Karpas-422 (cell line): ENCODE measurements at regions not wholly inside any gene's neighbourhood (a gene's known extent, or its start where the extent isn't known, plus 50 kb on each side); places are given as distances from the start of the nearest gene placed in this dataset.

Source experiments
- DNase-seq: peaks from one replicate; pipeline ENCODE4 v3.0.0-alpha.2; 2015
- H2AFZ ChIP-seq: fragments of 200-600 bp; sonication (generic); 2 replicates; pipeline ENCODE4 v1.6.1; 2014; ENCODE audit warnings: antibody characterized with exemption, low read length, mixed read lengths
- H3K27ac ChIP-seq: fragments of 200-600 bp; sonication (generic); 2 replicates; pipeline ENCODE4 v1.5.1; 2014; ENCODE audit warnings: mild to moderate bottlenecking, low read length, moderate library complexity
- H3K27me3 ChIP-seq: fragments of 200-600 bp; sonication (generic); 2 replicates; pipeline ENCODE4 v1.6.1; 2014; ENCODE audit warnings: low read length, mixed read lengths
- H3K36me3 ChIP-seq: fragments of 200-600 bp; sonication (generic); 2 replicates; pipeline ENCODE4 v1.6.1; 2014; ENCODE audit warnings: low read length, mixed read lengths; ENCODE audit not compliant: insufficient read depth
- H3K4me1 ChIP-seq: fragments of 200-600 bp; sonication (generic); 2 replicates; pipeline ENCODE4 v1.6.1; 2014; ENCODE audit warnings: mild to moderate bottlenecking, low read length, mixed read lengths
- H3K4me2 ChIP-seq: fragments of 200-600 bp; sonication (generic); 2 replicates; pipeline ENCODE4 v1.6.1; 2014; ENCODE audit warnings: low read length, low read depth, mild to moderate bottlenecking; ENCODE audit not compliant: poor library complexity, severe bottlenecking
- H3K4me3 ChIP-seq: fragments of 200-600 bp; sonication (generic); 2 replicates; pipeline ENCODE4 v1.5.1; 2014; ENCODE audit warnings: mild to moderate bottlenecking, antibody characterized with exemption, low read length, mixed read lengths
- H3K79me2 ChIP-seq: fragments of 200-600 bp; sonication (generic); 2 replicates; pipeline ENCODE4 v1.6.1; 2014; ENCODE audit warnings: mild to moderate bottlenecking, low read length, mixed read lengths
- H3K9ac ChIP-seq: fragments of 200-600 bp; sonication (generic); 2 replicates; pipeline ENCODE4 v1.6.0; 2014; ENCODE audit warnings: low read length
- H3K9me2 ChIP-seq: fragments of 200-600 bp; sonication (generic), shearing (Covaris generic); replicated peaks from 2 replicates; pipeline ENCODE4 v1.6.0; 2014; ENCODE audit warnings: mild to moderate bottlenecking, low read length, moderate library complexity; ENCODE audit not compliant: insufficient read depth
- H3K9me3 ChIP-seq: fragments of 300-700, 200-600 bp; sonication (generic); 2 replicates; pipeline ENCODE4 v1.6.1; 2014; ENCODE audit warnings: low read length, mixed read lengths
- H4K20me1 ChIP-seq: fragments of 200-600 bp; sonication (generic); 2 replicates; pipeline ENCODE4 v1.6.1; 2014; ENCODE audit warnings: mild to moderate bottlenecking, antibody characterized with exemption, low read length, low read depth; ENCODE audit not compliant: insufficient read depth

DNA sequence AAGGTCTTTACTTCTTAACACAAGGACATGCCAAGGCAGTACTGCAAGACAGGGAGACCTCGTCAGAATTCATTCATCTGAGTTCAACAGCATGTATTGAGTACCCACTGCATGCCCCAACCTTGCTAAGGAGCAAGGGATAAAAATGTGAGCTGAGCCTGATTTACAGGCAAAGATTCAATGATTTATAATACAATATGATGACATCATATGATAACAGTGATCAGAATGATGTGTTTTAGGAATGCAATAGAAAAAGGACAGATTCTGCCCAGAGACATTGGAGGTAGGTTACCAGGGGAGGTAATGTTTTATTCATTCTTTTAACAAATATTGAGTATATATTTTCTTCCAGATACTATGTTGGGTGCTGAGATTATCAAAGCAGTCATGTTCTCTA lies 406.6 kb downstream of the ARHGEF28 start:
- no peaks in the 10 kb centered on the region for H3K4me1 ChIP-seq
- H3K27me3 ChIP-seq: no peaks in the 10 kb centered on the region
- H4K20me1 ChIP-seq: no peaks in the 10 kb centered on the region
- H3K4me2 ChIP-seq: no peak overlapping the region
- H3K9me2 ChIP-seq: no peaks in the 10 kb centered on the region
- no peak overlapping the region for H3K4me3 ChIP-seq
- H3K9me3 ChIP-seq: no peaks in the 10 kb centered on the region
- no peak overlapping the region for H2AFZ ChIP-seq
- no peak overlapping the region for H3K27ac ChIP-seq
- no peak overlapping the region for H3K9ac ChIP-seq
- H3K79me2 ChIP-seq: no peaks in the 10 kb centered on the region
- no peaks in the 10 kb centered on the region for H3K36me3 ChIP-seq
- DNase-seq: no peak

DNA sequence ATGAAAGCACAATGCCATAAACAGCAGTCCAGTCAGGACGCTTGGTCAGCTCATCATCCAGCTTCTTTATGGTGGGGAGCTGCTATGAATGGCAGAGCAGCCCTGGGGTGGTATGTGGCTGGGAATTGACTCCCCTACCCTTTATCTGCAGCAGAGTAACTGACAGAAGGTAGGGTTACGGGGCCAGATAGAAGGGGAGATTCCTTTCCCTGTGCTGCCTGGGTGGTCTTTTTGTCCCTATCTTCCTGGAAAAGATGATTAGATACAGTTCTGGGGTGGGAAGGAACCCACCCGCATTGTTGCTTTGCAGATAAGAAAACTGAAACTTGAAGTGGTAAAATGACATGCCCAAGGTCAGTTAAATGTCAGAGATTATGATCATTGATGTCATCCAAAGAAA lies 405.5 kb downstream of the ARHGEF28 start:
- Histone ChIP-seq H3K9me2 (no peaks in the 10 kb centered on the region), H4K20me1 (no peaks in the 10 kb centered on the region), H3K79me2 (no peaks in the 10 kb centered on the region), H3K9ac (no peak overlapping the region), H3K4me1 (no peaks in the 10 kb centered on the region), H3K4me2 (no peak overlapping the region), H3K36me3 (no peaks in the 10 kb centered on the region), H3K27ac (no peak overlapping the region), H3K4me3 (no peak overlapping the region), H3K9me3 (no peaks in the 10 kb centered on the region), H3K27me3 (no peaks in the 10 kb centered on the region), H2AFZ (no peak overlapping the region)
- no peak for DNase-seq

DNA sequence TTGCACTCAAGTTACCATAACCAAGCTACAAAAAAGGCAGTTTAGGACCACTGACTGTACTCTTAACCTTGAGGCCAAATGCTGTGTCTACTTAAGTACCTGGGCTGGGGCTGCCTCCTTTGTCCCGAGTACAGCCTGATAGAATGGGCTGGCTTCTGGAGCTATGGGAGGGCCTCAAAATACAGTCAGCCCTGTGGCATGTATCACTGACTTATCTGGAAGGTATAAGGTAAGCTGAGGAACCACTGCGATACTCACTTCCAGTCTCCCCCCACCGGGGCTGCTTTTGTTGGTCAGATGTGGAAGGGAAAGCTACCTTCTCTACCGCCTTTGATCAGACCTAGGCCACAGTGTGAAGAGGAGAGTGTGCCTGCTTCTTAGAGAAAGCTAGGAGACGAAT lies 404.8 kb downstream of the ARHGEF28 start:
- H3K4me1 ChIP-seq: no peaks in the 10 kb centered on the region
- H3K27me3 ChIP-seq: no peaks in the 10 kb centered on the region
- no peak overlapping the region for H2AFZ ChIP-seq
- H3K79me2 ChIP-seq: no peaks in the 10 kb centered on the region
- H4K20me1 ChIP-seq: no peaks in the 10 kb centered on the region
- no peaks in the 10 kb centered on the region for H3K9me2 ChIP-seq
- DNase-seq: no peak
- H3K4me3 ChIP-seq: no peak overlapping the region
- no peaks in the 10 kb centered on the region for H3K9me3 ChIP-seq
- no peak overlapping the region for H3K27ac ChIP-seq
- no peaks in the 10 kb centered on the region for H3K36me3 ChIP-seq
- no peak overlapping the region for H3K9ac ChIP-seq
- H3K4me2 ChIP-seq: no peak overlapping the region

DNA sequence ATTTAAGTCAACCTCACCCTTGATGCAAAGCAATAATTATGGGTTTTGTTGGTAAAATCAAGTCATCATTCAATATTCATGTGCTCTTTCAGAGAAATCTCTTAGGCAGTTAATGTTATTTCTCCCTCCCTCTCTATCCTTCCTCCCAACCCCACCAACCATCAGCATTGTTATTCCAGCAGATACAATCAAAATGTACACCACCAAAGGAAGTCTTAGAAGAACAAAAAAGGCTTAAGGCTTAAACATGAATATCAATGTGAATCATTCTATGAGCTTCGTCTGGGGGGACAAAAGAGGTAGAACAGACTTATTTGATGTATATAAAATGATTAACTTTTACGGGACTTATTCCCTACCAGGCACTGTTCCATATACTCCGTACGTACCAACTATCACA lies 404.4 kb downstream of the ARHGEF28 start:
- no peaks in the 10 kb centered on the region for H4K20me1 ChIP-seq
- no peak overlapping the region for H3K27ac ChIP-seq
- no peak overlapping the region for H3K4me3 ChIP-seq
- no peaks in the 10 kb centered on the region for H3K36me3 ChIP-seq
- no peak overlapping the region for H2AFZ ChIP-seq
- no peak overlapping the region for H3K4me2 ChIP-seq
- 0 out of 2 replicates have a peak, but pooled peaks cover 2% of the 10 kb centered on the region for H3K27me3 ChIP-seq
- DNase-seq: no peak
- H3K79me2 ChIP-seq: no peaks in the 10 kb centered on the region
- H3K9me2 ChIP-seq: no peaks in the 10 kb centered on the region
- H3K4me1 ChIP-seq: no peaks in the 10 kb centered on the region
- no peak overlapping the region for H3K9ac ChIP-seq
- H3K9me3 ChIP-seq: no peaks in the 10 kb centered on the region

DNA sequence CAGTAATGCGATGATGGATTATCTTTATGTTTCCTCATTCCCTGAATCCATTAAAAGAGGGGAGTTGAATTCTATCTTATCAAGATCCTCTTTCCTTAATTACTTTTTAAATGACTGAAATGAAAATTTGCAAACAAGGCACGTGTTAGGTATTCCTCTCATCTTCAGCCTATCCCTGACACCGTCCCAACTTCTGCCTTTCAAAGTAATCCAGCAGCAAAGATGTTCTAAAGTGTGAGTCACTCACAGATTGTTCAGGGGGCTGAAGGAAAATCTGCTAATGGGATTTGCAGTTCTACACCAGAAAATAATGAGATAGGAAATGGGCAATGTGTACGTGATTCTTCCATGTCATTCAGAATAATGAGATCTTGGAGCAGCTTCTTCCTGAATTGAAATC lies 403.0 kb downstream of the ARHGEF28 start:
- no peak overlapping the region for H3K9ac ChIP-seq
- no peak overlapping the region for H3K4me2 ChIP-seq
- 0 out of 2 replicates have a peak, but pooled peaks cover 2% of the 10 kb centered on the region for H3K27me3 ChIP-seq
- no peak for DNase-seq
- no peaks in the 10 kb centered on the region for H3K9me2 ChIP-seq
- no peaks in the 10 kb centered on the region for H3K36me3 ChIP-seq
- H3K9me3 ChIP-seq: no peaks in the 10 kb centered on the region
- no peaks in the 10 kb centered on the region for H4K20me1 ChIP-seq
- no peak overlapping the region for H3K4me3 ChIP-seq
- H2AFZ ChIP-seq: no peak overlapping the region
- no peak overlapping the region for H3K27ac ChIP-seq
- no peaks in the 10 kb centered on the region for H3K79me2 ChIP-seq
- H3K4me1 ChIP-seq: no peaks in the 10 kb centered on the region

DNA sequence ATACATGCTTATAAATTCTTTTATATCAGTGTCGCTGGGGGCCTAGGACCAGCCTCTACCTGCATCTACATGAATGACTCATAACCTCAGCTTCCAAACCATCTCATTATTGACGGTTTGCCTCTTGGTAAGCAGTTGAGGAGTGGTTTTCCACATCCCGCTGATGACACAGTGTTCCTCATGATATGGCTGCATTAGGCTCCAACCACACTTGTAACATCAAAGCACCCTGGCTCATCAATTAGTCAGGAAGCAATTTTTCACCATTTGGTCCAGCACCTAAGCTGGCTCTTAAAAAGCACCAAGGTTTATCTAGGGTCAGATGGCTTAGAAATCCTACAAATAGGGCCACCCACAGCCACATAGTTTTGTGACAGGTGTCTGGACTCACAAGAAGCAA lies 402.4 kb downstream of the ARHGEF28 start:
- no peaks in the 10 kb centered on the region for H3K79me2 ChIP-seq
- no peaks in the 10 kb centered on the region for H3K9me2 ChIP-seq
- H3K4me3 ChIP-seq: no peak overlapping the region
- no peaks in the 10 kb centered on the region for H4K20me1 ChIP-seq
- H3K4me1 ChIP-seq: no peaks in the 10 kb centered on the region
- no peak overlapping the region for H2AFZ ChIP-seq
- no peak overlapping the region for H3K9ac ChIP-seq
- no peak for DNase-seq
- no peaks in the 10 kb centered on the region for H3K9me3 ChIP-seq
- no peak overlapping the region for H3K27ac ChIP-seq
- H3K36me3 ChIP-seq: no peaks in the 10 kb centered on the region
- H3K27me3 ChIP-seq: 0 out of 2 replicates have a peak, but pooled peaks cover 2% of the 10 kb centered on the region
- no peak overlapping the region for H3K4me2 ChIP-seq

DNA sequence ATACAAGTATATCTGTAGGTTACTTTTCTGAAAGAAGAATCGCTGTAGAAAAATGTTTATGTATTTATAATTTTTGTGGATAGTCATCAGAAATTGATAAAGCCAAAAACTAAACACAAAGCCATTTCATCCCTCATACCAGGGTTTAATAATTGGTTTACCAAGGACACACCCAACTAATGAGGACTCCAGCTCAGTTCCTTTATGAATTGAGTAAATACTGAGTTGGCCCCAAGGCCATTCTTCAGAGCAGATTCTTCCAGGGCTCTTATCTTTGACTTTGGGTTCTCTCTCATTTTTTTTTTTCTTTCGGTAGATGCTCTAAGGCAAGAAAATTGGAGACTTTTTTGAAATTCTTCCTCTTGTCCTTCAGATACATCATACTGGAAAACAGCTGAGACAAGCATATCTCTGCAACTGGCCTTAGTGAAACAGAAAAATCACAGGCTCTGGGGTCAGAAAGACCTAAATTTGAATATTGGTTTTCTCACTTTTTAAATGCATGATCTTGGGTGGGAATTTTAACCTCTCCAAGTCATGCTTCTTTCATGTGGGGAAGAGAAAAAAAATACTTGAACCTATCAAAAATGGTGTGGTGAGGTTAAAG lies 401.8 kb downstream of the ARHGEF28 start:
- no peak overlapping the region for H3K4me2 ChIP-seq
- H3K27me3 ChIP-seq: 0 out of 2 replicates have a peak, but pooled peaks cover 2% of the 10 kb centered on the region
- H3K9ac ChIP-seq: no peak overlapping the region
- no peak overlapping the region for H2AFZ ChIP-seq
- no peaks in the 10 kb centered on the region for H3K79me2 ChIP-seq
- H3K9me2 ChIP-seq: no peaks in the 10 kb centered on the region
- H3K4me3 ChIP-seq: no peak overlapping the region
- no peaks in the 10 kb centered on the region for H3K9me3 ChIP-seq
- H3K4me1 ChIP-seq: no peaks in the 10 kb centered on the region
- H4K20me1 ChIP-seq: no peaks in the 10 kb centered on the region
- no peak overlapping the region for H3K27ac ChIP-seq
- no peaks in the 10 kb centered on the region for H3K36me3 ChIP-seq
- no peak for DNase-seq

DNA sequence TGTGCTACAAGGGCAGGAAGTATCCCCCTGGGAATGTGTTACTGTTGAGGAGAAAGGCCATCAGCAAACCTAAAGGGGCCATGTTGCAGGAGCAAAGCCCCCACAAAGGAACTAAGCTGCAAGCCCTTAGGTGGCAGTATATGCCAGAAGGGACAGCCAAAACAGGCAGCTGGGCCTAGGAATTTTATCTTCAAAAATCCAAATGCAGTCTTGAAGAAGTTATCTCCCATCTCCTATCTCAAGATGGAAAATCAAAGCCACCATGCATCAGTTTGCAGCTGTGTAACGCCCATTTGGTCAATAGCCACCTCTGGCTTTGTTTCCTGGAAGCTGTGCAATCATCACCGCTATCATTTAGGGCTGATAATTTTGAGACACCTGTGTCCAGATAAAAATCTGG lies 400.3 kb downstream of the ARHGEF28 start:
- H2AFZ ChIP-seq: no peak overlapping the region
- H3K4me1 ChIP-seq: no peaks in the 10 kb centered on the region
- H3K79me2 ChIP-seq: no peaks in the 10 kb centered on the region
- H3K4me2 ChIP-seq: no peak overlapping the region
- no peaks in the 10 kb centered on the region for H4K20me1 ChIP-seq
- H3K27ac ChIP-seq: no peak overlapping the region
- H3K27me3 ChIP-seq: 0 out of 2 replicates have a peak, but pooled peaks cover 2% of the 10 kb centered on the region
- no peak for DNase-seq
- H3K9me3 ChIP-seq: no peaks in the 10 kb centered on the region
- H3K9ac ChIP-seq: no peak overlapping the region
- H3K9me2 ChIP-seq: no peaks in the 10 kb centered on the region
- H3K4me3 ChIP-seq: no peak overlapping the region
- H3K36me3 ChIP-seq: no peaks in the 10 kb centered on the region
